Epithelial cell of esophagus (primary cell): ENCODE measurements at regions not wholly inside any gene's neighbourhood (a gene's known extent, or its start where the extent isn't known, plus 50 kb on each side); places are given as distances from the start of the nearest gene placed in this dataset.

ENCODE experiments used
- DNase-seq: peaks from one replicate; pipeline ENCODE4 v3.0.0; 2010; ENCODE audit warnings: low read depth
- H3K4me3 ChIP-seq: 2 replicates; pipeline ENCODE4 v1.5.1; 2011; ENCODE audit warnings: mild to moderate bottlenecking, low read length, control low read depth
- TF ChIP-seq, protein P1 (sequence below): IDR thresholded peaks from 2 replicates; pipeline ENCODE4 v1.5.1; 2011; ENCODE audit warnings: low read depth, mild to moderate bottlenecking, low read length, control low read depth, inconsistent platforms; ENCODE audit not compliant: insufficient read depth; ENCODE audit errors: missing control alignments

DNA sequence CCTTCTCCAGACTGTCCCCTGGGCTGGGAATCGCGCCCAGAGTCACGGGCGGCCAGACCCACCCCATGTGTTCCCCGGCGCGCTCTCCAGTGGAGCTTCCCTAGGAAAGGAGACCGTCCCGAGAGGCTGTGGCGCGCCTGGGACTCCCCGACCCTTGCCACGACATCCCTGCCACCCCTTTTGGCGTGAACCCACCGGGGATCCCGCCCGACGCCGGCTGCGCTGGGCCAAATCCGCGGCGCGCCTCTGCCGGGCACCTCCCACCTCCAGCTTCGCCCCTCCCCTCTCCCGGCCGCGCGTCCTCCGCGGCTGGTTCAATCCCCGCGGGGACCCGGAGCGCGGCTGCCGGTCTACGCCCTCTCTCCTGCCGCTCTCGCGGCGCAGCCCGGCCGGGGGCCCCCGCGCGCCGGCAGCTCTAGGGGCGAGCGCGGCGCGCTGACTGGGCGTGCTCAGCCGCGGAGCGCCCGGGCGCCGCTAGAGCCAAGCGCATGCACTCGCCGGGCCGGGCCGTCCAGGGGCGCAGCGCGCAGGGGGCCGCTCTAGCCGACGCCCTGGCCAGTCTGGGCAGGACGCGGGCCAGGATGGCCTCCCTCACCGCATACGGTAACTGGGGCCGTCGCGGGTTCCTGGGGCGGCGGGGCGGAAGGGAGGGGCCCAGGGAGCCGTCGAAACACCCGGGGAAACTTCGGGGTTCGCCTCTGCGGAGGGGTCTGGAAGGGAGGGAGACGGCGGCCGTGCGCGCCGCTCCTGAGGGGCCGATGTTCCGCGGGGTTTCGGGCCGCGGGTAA is 77.4 kb upstream of the ANO4 start:
- TF ChIP-seq, protein P1, sequence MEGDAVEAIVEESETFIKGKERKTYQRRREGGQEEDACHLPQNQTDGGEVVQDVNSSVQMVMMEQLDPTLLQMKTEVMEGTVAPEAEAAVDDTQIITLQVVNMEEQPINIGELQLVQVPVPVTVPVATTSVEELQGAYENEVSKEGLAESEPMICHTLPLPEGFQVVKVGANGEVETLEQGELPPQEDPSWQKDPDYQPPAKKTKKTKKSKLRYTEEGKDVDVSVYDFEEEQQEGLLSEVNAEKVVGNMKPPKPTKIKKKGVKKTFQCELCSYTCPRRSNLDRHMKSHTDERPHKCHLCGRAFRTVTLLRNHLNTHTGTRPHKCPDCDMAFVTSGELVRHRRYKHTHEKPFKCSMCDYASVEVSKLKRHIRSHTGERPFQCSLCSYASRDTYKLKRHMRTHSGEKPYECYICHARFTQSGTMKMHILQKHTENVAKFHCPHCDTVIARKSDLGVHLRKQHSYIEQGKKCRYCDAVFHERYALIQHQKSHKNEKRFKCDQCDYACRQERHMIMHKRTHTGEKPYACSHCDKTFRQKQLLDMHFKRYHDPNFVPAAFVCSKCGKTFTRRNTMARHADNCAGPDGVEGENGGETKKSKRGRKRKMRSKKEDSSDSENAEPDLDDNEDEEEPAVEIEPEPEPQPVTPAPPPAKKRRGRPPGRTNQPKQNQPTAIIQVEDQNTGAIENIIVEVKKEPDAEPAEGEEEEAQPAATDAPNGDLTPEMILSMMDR = no peak
- DNase-seq = peak; percentile 46
- H3K4me3 ChIP-seq = peak overlapping the region; percentile 45

- peak; percentile 13 for DNase-seq
- peak overlapping the region; percentile 45 for H3K4me3 ChIP-seq
- TF ChIP-seq, protein P1 = no peak
These were observed 76.9 kb upstream of the ANO4 start for GRCh38 chr12:100717733-100718067.

- DNase-seq = no peak
- no peak overlapping the region for H3K4me3 ChIP-seq
- TF ChIP-seq, protein P1 = no peak
These were observed 76.4 kb upstream of the ANO4 start for GRCh38 chr12:100718187-100718586.

DNA sequence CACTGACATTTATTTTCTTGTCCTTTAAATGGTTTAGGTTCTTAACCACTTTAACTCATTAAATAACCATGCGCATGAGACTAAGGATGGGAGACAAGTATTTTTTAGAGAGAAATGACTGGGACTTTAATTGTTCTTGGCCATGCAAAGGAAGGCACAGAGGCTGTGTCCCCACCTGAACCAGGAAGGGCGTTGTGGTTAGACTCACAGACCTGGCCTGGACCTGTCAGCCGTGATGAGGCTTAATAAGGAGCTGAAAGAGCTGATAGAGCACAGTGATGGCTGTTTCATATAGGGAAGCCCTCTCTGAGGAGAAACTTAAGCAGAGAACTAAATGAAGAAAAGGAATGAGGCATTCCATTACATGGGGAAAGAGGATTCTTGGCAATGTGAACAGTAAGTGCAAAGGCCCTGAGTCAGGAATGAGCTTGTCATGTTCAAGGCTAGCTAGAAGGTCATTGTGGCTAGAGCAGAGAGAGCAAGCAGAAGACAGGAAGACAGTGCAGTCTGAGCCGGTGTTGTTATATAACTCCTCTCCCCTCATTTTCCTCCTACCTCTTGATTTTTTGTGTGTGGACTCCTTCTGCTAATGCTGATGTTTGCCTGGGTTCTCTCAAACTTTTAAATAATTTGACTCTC is 74.4 kb upstream of the ANO4 start:
- peak; percentile 51 for DNase-seq
- TF ChIP-seq, protein P1 = no peak
- no peak overlapping the region for H3K4me3 ChIP-seq

DNA sequence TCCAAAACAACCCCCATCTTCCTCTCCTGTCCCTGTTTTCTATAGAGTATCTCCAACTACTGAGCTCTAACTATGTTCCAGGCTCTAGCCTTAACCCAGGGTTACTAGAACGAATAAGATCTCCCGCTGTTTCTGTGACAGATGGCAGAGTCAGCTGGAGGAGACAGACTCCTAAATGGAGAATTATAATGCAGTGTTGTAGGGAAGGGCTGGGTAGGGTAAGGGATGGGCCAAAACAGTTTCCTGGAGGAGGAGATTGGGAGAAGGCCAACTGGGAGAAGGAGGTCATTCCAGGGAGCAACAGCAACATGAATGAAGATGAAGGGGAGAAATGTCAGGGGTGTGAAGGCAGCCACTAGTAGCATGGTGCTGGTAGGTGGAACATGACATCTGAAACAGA is 73.4 kb upstream of the ANO4 start:
- TF ChIP-seq, protein P1 = no peak
- DNase-seq = no peak
- H3K4me3 ChIP-seq = no peak overlapping the region

- TF ChIP-seq, protein P1 = no peak
- H3K4me3 ChIP-seq = no peak overlapping the region
- DNase-seq = no peak
These were observed 70.5 kb upstream of the ANO4 start for GRCh38 chr12:100724071-100724470.
